IgD-negative memory B cell (primary cell): ENCODE measurements at regions not wholly inside any gene's neighbourhood (a gene's known extent, or its start where the extent isn't known, plus 50 kb on each side); places are given as distances from the start of the nearest gene placed in this dataset.

Source experiments
- H3K27ac Mint-ChIP-seq, 3 donors: one replicate each; pipeline ENCODE4 v1.8.0; 2020 to 2022; ENCODE audit warnings: mild to moderate bottlenecking in 3 of 3, mixed read lengths in 3 of 3, moderate library complexity in 1 of 3
- H3K27me3 Mint-ChIP-seq: one replicate; pipeline ENCODE4 v1.8.0; 2021; ENCODE audit warnings: mixed read lengths
- H3K36me3 Mint-ChIP-seq: one replicate; pipeline ENCODE4 v1.8.0; 2020; ENCODE audit warnings: mild to moderate bottlenecking, mixed read lengths
- H3K4me1 Mint-ChIP-seq, 3 donors: one replicate each; pipeline ENCODE4 v1.8.0; 2020 to 2022; ENCODE audit warnings: mixed read lengths in 3 of 3, mild to moderate bottlenecking in 1 of 3
- H3K4me3 Mint-ChIP-seq, 4 donors: one replicate each; pipeline ENCODE4 v1.8.0; 2020 to 2022; ENCODE audit warnings: mild to moderate bottlenecking in 4 of 4, mixed read lengths in 4 of 4, moderate library complexity in 3 of 4
- H3K9me3 Mint-ChIP-seq, 3 donors: one replicate each; pipeline ENCODE4 v1.8.0; 2020 to 2021; ENCODE audit warnings: mixed read lengths in 3 of 3, mild to moderate bottlenecking in 1 of 3

- no peaks in the 10 kb centered on the region for H3K9me3 Mint-ChIP-seq
- no peak overlapping the region for H3K27ac Mint-ChIP-seq
- peaks cover 3% of the 10 kb centered on the region for H3K27me3 Mint-ChIP-seq
- H3K4me1 Mint-ChIP-seq: no peaks in the 10 kb centered on the region
- H3K4me3 Mint-ChIP-seq: no peak overlapping the region
- H3K36me3 Mint-ChIP-seq: no peaks in the 10 kb centered on the region
These were observed 75.6 kb upstream of the BCL11B start for GRCh38 chr14:99347561-99347960.

GRCh38 chr14:99346470-99347080, 74.6 kb upstream of the BCL11B start:
- H3K4me3 Mint-ChIP-seq: no peak overlapping the region
- no peaks in the 10 kb centered on the region for H3K4me1 Mint-ChIP-seq
- no peaks in the 10 kb centered on the region for H3K9me3 Mint-ChIP-seq
- no peak overlapping the region for H3K27ac Mint-ChIP-seq
- H3K27me3 Mint-ChIP-seq: peaks cover 1% of the 10 kb centered on the region
- no peaks in the 10 kb centered on the region for H3K36me3 Mint-ChIP-seq

- H3K27ac Mint-ChIP-seq: no peak overlapping the region
- no peaks in the 10 kb centered on the region for H3K9me3 Mint-ChIP-seq
- no peak overlapping the region for H3K4me3 Mint-ChIP-seq
- H3K4me1 Mint-ChIP-seq: no peaks in the 10 kb centered on the region
- H3K36me3 Mint-ChIP-seq: no peaks in the 10 kb centered on the region
- H3K27me3 Mint-ChIP-seq: peaks cover 1% of the 10 kb centered on the region
These were observed 73.5 kb upstream of the BCL11B start for GRCh38 chr14:99345472-99345871.

- H3K4me3 Mint-ChIP-seq: no peak overlapping the region
- H3K36me3 Mint-ChIP-seq: no peaks in the 10 kb centered on the region
- H3K27me3 Mint-ChIP-seq: peaks cover 1% of the 10 kb centered on the region
- no peaks in the 10 kb centered on the region for H3K4me1 Mint-ChIP-seq
- H3K9me3 Mint-ChIP-seq: peaks cover 0 to 5% (median 0%) of the 10 kb centered on the region in 3 donors
- H3K27ac Mint-ChIP-seq: no peak overlapping the region
These were observed 72.2 kb upstream of the BCL11B start for GRCh38 chr14:99344051-99344758.

GRCh38 chr14:99342906-99343305, 70.9 kb upstream of the BCL11B start:
- Mint-ChIP-seq H3K27me3 (peaks cover 3% of the 10 kb centered on the region), H3K36me3 (no peaks in the 10 kb centered on the region), H3K9me3 (peaks cover 0 to 6% (median 0%) of the 10 kb centered on the region in 3 donors), H3K4me1 (no peaks in the 10 kb centered on the region), H3K27ac (no peak overlapping the region), H3K4me3 (no peak overlapping the region)

- Mint-ChIP-seq H3K36me3 (no peaks in the 10 kb centered on the region), H3K27me3 (peaks cover 3% of the 10 kb centered on the region), H3K9me3 (peaks cover 0 to 6% (median 0%) of the 10 kb centered on the region in 3 donors), H3K4me3 (no peak overlapping the region), H3K27ac (no peak overlapping the region), H3K4me1 (no peaks in the 10 kb centered on the region)
These were observed 70.2 kb upstream of the BCL11B start for GRCh38 chr14:99342204-99342603.

GRCh38 chr14:99339551-99339950, 67.6 kb upstream of the BCL11B start:
- H3K4me3 Mint-ChIP-seq: no peak overlapping the region
- no peaks in the 10 kb centered on the region for H3K36me3 Mint-ChIP-seq
- peaks cover 0 to 6% (median 0%) of the 10 kb centered on the region in 3 donors for H3K9me3 Mint-ChIP-seq
- H3K27me3 Mint-ChIP-seq: peaks cover 4% of the 10 kb centered on the region
- H3K4me1 Mint-ChIP-seq: no peaks in the 10 kb centered on the region
- H3K27ac Mint-ChIP-seq: no peak overlapping the region

- peak overlapping the region in 1 of 3 donors; percentile 6 for H3K27ac Mint-ChIP-seq
- H3K4me3 Mint-ChIP-seq: no peak overlapping the region
- H3K27me3 Mint-ChIP-seq: peaks cover 4% of the 10 kb centered on the region
- H3K4me1 Mint-ChIP-seq: no peaks in the 10 kb centered on the region
- no peaks in the 10 kb centered on the region for H3K36me3 Mint-ChIP-seq
- H3K9me3 Mint-ChIP-seq: peaks cover 0 to 6% (median 2%) of the 10 kb centered on the region in 3 donors
These were observed 66.3 kb upstream of the BCL11B start for GRCh38 chr14:99338313-99338712.

GRCh38 chr14:99333841-99334635, 62.0 kb upstream of the BCL11B start:
- Mint-ChIP-seq H3K4me1 (no peaks in the 10 kb centered on the region), H3K4me3 (no peak overlapping the region), H3K27ac (no peak overlapping the region), H3K9me3 (peaks cover 0 to 3% (median 0%) of the 10 kb centered on the region in 3 donors), H3K36me3 (no peaks in the 10 kb centered on the region), H3K27me3 (peaks cover 4% of the 10 kb centered on the region)

GRCh38 chr14:99333214-99333613, 61.2 kb upstream of the BCL11B start:
- peaks cover 3% of the 10 kb centered on the region for H3K27me3 Mint-ChIP-seq
- H3K4me3 Mint-ChIP-seq: no peak overlapping the region
- no peaks in the 10 kb centered on the region for H3K4me1 Mint-ChIP-seq
- no peaks in the 10 kb centered on the region for H3K36me3 Mint-ChIP-seq
- H3K9me3 Mint-ChIP-seq: peaks cover 0 to 3% (median 0%) of the 10 kb centered on the region in 3 donors
- no peak overlapping the region for H3K27ac Mint-ChIP-seq

GRCh38 chr14:99331811-99332210, 59.8 kb upstream of the BCL11B start:
- H3K4me1 Mint-ChIP-seq: no peaks in the 10 kb centered on the region
- H3K4me3 Mint-ChIP-seq: no peak overlapping the region
- H3K27me3 Mint-ChIP-seq: peaks cover 4% of the 10 kb centered on the region
- no peaks in the 10 kb centered on the region for H3K36me3 Mint-ChIP-seq
- peaks cover 0 to 3% (median 0%) of the 10 kb centered on the region in 3 donors for H3K9me3 Mint-ChIP-seq
- no peak overlapping the region for H3K27ac Mint-ChIP-seq

GRCh38 chr14:99330316-99331240, 58.6 kb upstream of the BCL11B start:
- Mint-ChIP-seq H3K4me3 (peak overlapping the region in 1 of 4 donors; percentile 46), H3K36me3 (no peaks in the 10 kb centered on the region)

GRCh38 chr14:99329711-99330315, 57.8 kb upstream of the BCL11B start:
- Mint-ChIP-seq H3K9me3 (peaks cover 0 to 3% (median 0%) of the 10 kb centered on the region in 3 donors), H3K36me3 (no peaks in the 10 kb centered on the region), H3K4me3 (no peak overlapping the region), H3K27me3 (peaks cover 2% of the 10 kb centered on the region), H3K4me1 (no peaks in the 10 kb centered on the region), H3K27ac (no peak overlapping the region)

More at GRCh38 chr14:99330316-99331240, 58.6 kb upstream of the BCL11B start:
- Mint-ChIP-seq H3K27me3 (peaks cover 2% of the 10 kb centered on the region), H3K9me3 (peaks cover 0 to 3% (median 0%) of the 10 kb centered on the region in 3 donors), H3K4me1 (no peaks in the 10 kb centered on the region), H3K27ac (no peak overlapping the region)
